HepG2 (cell line): ENCODE measurements at regions not wholly inside any gene's neighbourhood (a gene's known extent, or its start where the extent isn't known, plus 50 kb on each side); places are given as distances from the start of the nearest gene placed in this dataset.
"Not testable (repeated sequence)": the region's sequence is repeated elsewhere in the genome, so short reads cannot be mapped to it uniquely, and the experiment has no call there.

Source experiments
- BHLHE40 ChIP-seq: IDR thresholded peaks from 2 replicates; pipeline ENCODE4 v1.6.1; 2011; ENCODE audit warnings: low read length, improper control_type of control experiment
- HOXA7 ChIP-seq: sonication (generic); formaldehyde crosslinking; IDR thresholded peaks from 2 replicates; pipeline ENCODE4 v1.8.1; 2022; ENCODE audit warnings: mild to moderate bottlenecking, missing genetic modification reagents, moderate library complexity
- JUNB ChIP-seq: sonication (generic); formaldehyde crosslinking; IDR thresholded peaks from 2 replicates; pipeline ENCODE4 v1.8.0; 2022; ENCODE audit warnings: missing genetic modification reagents, mild to moderate bottlenecking, borderline replicate concordance
- RFX3 ChIP-seq: IDR thresholded peaks from 2 replicates; pipeline ENCODE4 v1.6.1; 2016; ENCODE audit warnings: missing biosample characterization, missing genetic modification reagents
- TAF15 ChIP-seq: fragments of 200-400 bp; formaldehyde crosslinking; IDR thresholded peaks from one replicate; pipeline ENCODE4 v1.6.1; 2018; ENCODE audit warnings: mild to moderate bottlenecking, low read depth, low read length; ENCODE audit not compliant: poor library complexity, severe bottlenecking
- ZFP90 ChIP-seq: sonication (generic); formaldehyde crosslinking; IDR thresholded peaks from 2 replicates; pipeline ENCODE4 v1.8.0; 2022; ENCODE audit warnings: missing genetic modification reagents, mild to moderate bottlenecking, inconsistent platforms, borderline replicate concordance
- ZNF510 ChIP-seq: sonication (generic); formaldehyde crosslinking; IDR thresholded peaks from 2 replicates; pipeline ENCODE4 v1.4.0; 2020; ENCODE audit warnings: low read depth, mild to moderate bottlenecking, missing genetic modification reagents
- ZNF589 ChIP-seq: sonication (generic); formaldehyde crosslinking; conservative IDR thresholded peaks from 2 replicates; pipeline ENCODE4 v1.8.0; 2022; ENCODE audit warnings: mild to moderate bottlenecking, moderate library complexity, missing genetic modification reagents
- ZNF674 ChIP-seq: sonication (generic); formaldehyde crosslinking; IDR thresholded peaks from 2 replicates; pipeline ENCODE4 v1.5.0; 2020; ENCODE audit warnings: low read depth, mild to moderate bottlenecking, missing genetic modification reagents
- TF ChIP-seq, protein P1 (sequence below): sonication (generic); formaldehyde crosslinking; IDR thresholded peaks from 2 replicates; pipeline ENCODE4 v1.4.0; 2020; ENCODE audit warnings: missing genetic modification reagents
- TF ChIP-seq, protein P2 (sequence below): IDR thresholded peaks from 2 replicates; pipeline ENCODE4 v1.6.1; 2012; ENCODE audit warnings: inconsistent platforms
- TF ChIP-seq, protein P3 (sequence below): IDR thresholded peaks from 2 replicates; pipeline ENCODE4 v1.6.1; 2016; ENCODE audit warnings: low read depth, missing genetic modification reagents, missing compliant biosample characterization
- TF ChIP-seq, protein P4 (sequence below): sonication (generic); formaldehyde crosslinking; IDR thresholded peaks from 2 replicates; pipeline ENCODE4 v1.4.0; 2020; ENCODE audit warnings: low read depth, mild to moderate bottlenecking, missing genetic modification reagents
- TF ChIP-seq, protein P5 (sequence below): sonication (generic); formaldehyde crosslinking; IDR thresholded peaks from 2 replicates; pipeline ENCODE4 v1.4.0; 2020; ENCODE audit warnings: missing genetic modification reagents, borderline replicate concordance

DNA sequence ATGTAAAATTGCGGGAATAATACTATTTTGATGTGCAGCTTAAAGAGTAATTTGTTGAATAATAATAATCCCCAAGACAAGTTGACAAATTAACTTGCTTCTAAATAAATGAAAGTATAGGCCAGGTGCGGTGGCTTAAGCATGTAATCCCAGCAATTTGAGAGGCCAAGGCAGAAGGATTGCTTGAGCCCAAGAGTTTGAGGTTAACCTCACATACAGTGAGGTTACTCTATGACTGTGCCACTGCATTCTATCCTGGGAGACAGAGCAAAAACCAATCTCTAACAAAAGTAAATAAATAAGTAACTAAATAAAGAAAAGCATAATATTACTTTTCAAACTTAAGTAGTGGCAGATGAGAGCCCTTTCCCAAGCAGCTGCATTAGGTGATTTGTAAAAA lies 2341.0 kb downstream of the EPHA3 start:
- TF ChIP-seq TAF15; JUNB (CRISPR knock-in tag); BHLHE40; ZNF674 (CRISPR knock-in tag); ZNF510 (CRISPR knock-in tag); ZFP90; RFX3; HOXA7 (CRISPR knock-in tag); ZNF589 (CRISPR knock-in tag): not testable (repeated sequence)
- TF ChIP-seq, protein P1, sequence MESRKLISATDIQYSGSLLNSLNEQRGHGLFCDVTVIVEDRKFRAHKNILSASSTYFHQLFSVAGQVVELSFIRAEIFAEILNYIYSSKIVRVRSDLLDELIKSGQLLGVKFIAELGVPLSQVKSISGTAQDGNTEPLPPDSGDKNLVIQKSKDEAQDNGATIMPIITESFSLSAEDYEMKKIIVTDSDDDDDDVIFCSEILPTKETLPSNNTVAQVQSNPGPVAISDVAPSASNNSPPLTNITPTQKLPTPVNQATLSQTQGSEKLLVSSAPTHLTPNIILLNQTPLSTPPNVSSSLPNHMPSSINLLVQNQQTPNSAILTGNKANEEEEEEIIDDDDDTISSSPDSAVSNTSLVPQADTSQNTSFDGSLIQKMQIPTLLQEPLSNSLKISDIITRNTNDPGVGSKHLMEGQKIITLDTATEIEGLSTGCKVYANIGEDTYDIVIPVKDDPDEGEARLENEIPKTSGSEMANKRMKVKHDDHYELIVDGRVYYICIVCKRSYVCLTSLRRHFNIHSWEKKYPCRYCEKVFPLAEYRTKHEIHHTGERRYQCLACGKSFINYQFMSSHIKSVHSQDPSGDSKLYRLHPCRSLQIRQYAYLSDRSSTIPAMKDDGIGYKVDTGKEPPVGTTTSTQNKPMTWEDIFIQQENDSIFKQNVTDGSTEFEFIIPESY (CRISPR knock-in tag): not testable (repeated sequence)
- TF ChIP-seq, protein P2, sequence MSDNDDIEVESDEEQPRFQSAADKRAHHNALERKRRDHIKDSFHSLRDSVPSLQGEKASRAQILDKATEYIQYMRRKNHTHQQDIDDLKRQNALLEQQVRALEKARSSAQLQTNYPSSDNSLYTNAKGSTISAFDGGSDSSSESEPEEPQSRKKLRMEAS: not testable (repeated sequence)
- TF ChIP-seq, protein P3, sequence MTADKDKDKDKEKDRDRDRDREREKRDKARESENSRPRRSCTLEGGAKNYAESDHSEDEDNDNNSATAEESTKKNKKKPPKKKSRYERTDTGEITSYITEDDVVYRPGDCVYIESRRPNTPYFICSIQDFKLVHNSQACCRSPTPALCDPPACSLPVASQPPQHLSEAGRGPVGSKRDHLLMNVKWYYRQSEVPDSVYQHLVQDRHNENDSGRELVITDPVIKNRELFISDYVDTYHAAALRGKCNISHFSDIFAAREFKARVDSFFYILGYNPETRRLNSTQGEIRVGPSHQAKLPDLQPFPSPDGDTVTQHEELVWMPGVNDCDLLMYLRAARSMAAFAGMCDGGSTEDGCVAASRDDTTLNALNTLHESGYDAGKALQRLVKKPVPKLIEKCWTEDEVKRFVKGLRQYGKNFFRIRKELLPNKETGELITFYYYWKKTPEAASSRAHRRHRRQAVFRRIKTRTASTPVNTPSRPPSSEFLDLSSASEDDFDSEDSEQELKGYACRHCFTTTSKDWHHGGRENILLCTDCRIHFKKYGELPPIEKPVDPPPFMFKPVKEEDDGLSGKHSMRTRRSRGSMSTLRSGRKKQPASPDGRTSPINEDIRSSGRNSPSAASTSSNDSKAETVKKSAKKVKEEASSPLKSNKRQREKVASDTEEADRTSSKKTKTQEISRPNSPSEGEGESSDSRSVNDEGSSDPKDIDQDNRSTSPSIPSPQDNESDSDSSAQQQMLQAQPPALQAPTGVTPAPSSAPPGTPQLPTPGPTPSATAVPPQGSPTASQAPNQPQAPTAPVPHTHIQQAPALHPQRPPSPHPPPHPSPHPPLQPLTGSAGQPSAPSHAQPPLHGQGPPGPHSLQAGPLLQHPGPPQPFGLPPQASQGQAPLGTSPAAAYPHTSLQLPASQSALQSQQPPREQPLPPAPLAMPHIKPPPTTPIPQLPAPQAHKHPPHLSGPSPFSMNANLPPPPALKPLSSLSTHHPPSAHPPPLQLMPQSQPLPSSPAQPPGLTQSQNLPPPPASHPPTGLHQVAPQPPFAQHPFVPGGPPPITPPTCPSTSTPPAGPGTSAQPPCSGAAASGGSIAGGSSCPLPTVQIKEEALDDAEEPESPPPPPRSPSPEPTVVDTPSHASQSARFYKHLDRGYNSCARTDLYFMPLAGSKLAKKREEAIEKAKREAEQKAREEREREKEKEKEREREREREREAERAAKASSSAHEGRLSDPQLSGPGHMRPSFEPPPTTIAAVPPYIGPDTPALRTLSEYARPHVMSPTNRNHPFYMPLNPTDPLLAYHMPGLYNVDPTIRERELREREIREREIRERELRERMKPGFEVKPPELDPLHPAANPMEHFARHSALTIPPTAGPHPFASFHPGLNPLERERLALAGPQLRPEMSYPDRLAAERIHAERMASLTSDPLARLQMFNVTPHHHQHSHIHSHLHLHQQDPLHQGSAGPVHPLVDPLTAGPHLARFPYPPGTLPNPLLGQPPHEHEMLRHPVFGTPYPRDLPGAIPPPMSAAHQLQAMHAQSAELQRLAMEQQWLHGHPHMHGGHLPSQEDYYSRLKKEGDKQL (CRISPR knock-in tag): not testable (repeated sequence)
- TF ChIP-seq, protein P4, sequence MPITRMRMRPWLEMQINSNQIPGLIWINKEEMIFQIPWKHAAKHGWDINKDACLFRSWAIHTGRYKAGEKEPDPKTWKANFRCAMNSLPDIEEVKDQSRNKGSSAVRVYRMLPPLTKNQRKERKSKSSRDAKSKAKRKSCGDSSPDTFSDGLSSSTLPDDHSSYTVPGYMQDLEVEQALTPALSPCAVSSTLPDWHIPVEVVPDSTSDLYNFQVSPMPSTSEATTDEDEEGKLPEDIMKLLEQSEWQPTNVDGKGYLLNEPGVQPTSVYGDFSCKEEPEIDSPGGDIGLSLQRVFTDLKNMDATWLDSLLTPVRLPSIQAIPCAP (CRISPR knock-in tag): not testable (repeated sequence)
- TF ChIP-seq, protein P5, sequence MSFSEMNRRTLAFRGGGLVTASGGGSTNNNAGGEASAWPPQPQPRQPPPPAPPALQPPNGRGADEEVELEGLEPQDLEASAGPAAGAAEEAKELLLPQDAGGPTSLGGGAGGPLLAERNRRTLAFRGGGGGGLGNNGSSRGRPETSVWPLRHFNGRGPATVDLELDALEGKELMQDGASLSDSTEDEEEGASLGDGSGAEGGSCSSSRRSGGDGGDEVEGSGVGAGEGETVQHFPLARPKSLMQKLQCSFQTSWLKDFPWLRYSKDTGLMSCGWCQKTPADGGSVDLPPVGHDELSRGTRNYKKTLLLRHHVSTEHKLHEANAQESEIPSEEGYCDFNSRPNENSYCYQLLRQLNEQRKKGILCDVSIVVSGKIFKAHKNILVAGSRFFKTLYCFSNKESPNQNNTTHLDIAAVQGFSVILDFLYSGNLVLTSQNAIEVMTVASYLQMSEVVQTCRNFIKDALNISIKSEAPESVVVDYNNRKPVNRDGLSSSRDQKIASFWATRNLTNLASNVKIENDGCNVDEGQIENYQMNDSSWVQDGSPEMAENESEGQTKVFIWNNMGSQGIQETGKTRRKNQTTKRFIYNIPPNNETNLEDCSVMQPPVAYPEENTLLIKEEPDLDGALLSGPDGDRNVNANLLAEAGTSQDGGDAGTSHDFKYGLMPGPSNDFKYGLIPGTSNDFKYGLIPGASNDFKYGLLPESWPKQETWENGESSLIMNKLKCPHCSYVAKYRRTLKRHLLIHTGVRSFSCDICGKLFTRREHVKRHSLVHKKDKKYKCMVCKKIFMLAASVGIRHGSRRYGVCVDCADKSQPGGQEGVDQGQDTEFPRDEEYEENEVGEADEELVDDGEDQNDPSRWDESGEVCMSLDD (CRISPR knock-in tag): not testable (repeated sequence)
